ENCODE measurements at regions not wholly inside any gene's neighbourhood (a gene's known extent, or its start where the extent isn't known, plus 50 kb on each side); places are given as distances from the start of the nearest gene placed in this dataset.

- no peaks in the 10 kb centered on the region for H3K9me3 ChIP-seq
- TF ChIP-seq POLR2AphosphoS5 (IDR thresholded peaks at IDR 0.05) (no peak), POLR2A (IDR thresholded peaks at IDR 0.05) (no peak), EP300 (IDR thresholded peaks at IDR 0.05) (no peak), CTCF (IDR thresholded peaks at IDR 0.05) (no peak)
- H3K27me3 ChIP-seq: no peaks in the 10 kb centered on the region
- no peak for DNase-seq (ENCODE audit: low spot score in 2 of 2)
- WGBS: 79% methylated on average over 1 of the region's 1 CpG
- no peak overlapping the region for H3K27ac ChIP-seq
- H3K4me3 ChIP-seq: no peak overlapping the region
- peaks cover 7% of the 10 kb centered on the region for H3K4me1 ChIP-seq
- no peaks in the 10 kb centered on the region for H3K36me3 ChIP-seq
These were observed 235.7 kb upstream of the PWP1 start for GRCh38 chr12:107449891-107450290.

DNA sequence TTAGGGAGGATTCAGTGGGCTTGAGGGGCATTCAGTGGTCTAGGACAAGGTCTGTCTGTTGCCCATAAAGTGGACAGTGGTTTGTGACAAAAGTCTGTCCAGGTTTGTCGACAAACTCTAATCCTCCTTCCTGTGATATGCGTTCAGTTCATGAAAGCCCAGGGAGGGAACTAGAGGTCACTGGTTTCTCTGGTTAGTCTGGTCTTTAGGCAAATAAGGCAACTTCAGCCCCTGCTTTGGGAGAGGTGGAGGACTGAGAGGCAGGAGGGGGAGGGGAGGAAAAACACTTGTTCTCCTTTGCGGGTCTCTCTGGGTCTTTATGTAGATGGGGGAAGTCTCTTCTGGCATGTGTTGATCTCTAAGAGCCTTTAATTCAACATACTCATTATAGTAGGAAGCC, 235.1 kb upstream of the PWP1 start:
- 74% methylated on average over 3 of the region's 3 CpGs for WGBS

GRCh38 chr12:107451246-107451645, 234.4 kb upstream of the PWP1 start:
- Histone ChIP-seq H3K4me3 (no peak overlapping the region), H3K27me3 (no peaks in the 10 kb centered on the region), H3K9me3 (no peaks in the 10 kb centered on the region), H3K27ac (no peak overlapping the region), H3K36me3 (no peaks in the 10 kb centered on the region), H3K4me1 (peaks cover 7% of the 10 kb centered on the region)
- 91% methylated on average over 7 of the region's 7 CpGs for WGBS
- TF ChIP-seq POLR2A (IDR thresholded peaks at IDR 0.05) (no peak), POLR2AphosphoS5 (IDR thresholded peaks at IDR 0.05) (no peak), EP300 (IDR thresholded peaks at IDR 0.05) (no peak), CTCF (IDR thresholded peaks at IDR 0.05) (no peak)
- DNase-seq (ENCODE audit: low spot score in 2 of 2): no peak

More for the DNA sequence above, 235.1 kb upstream of the PWP1 start:
- H3K27me3 ChIP-seq: no peaks in the 10 kb centered on the region
- no peaks in the 10 kb centered on the region for H3K36me3 ChIP-seq
- H3K4me1 ChIP-seq: peaks cover 7% of the 10 kb centered on the region
- no peak overlapping the region for H3K27ac ChIP-seq
- TF ChIP-seq POLR2AphosphoS5 (IDR thresholded peaks at IDR 0.05) (no peak), POLR2A (IDR thresholded peaks at IDR 0.05) (no peak), EP300 (IDR thresholded peaks at IDR 0.05) (no peak), CTCF (IDR thresholded peaks at IDR 0.05) (no peak)
- DNase-seq (ENCODE audit: low spot score in 2 of 2): no peak
- no peaks in the 10 kb centered on the region for H3K9me3 ChIP-seq
- no peak overlapping the region for H3K4me3 ChIP-seq

DNA sequence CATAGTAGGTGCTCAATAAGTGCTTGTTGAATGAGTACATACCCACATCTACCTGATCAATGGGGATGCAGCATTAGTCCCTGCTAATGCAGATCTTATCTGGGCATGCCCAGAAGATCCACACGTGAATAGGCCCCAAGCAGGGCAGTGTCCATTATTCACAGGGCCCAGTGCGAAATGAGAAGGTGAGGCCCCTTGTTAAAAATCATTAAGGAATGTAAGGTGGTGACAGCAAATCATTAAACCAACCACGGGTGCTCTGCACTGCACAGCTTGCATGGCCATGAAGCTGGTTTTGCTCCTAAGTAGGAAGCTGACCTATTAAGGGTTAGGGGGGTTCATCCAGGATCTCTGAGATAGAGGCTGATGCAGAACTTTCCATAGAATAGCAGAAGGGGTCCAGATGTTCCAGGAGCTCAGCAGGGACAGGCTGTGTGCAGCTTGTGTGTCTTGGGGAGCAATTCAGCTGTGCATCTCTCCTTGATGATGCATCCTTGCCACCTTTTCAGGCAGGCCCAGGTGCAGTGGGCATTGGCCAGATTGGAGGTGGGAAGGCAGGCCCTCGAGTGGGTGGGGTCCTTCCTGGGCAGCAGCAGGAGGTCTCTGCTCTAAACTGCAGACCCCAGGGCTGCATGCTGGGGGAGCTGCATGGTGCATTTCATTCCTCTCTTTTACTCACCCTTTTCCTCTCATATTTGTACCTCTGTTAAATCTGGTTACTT, 231.3 kb upstream of the PWP1 start:
- no peaks in the 10 kb centered on the region for H3K36me3 ChIP-seq
- no peaks in the 10 kb centered on the region for H3K4me1 ChIP-seq
- 66% methylated on average over 4 of the region's 4 CpGs for WGBS
- TF ChIP-seq POLR2A (IDR thresholded peaks at IDR 0.05) (no peak), POLR2AphosphoS5 (IDR thresholded peaks at IDR 0.05) (no peak), CTCF (IDR thresholded peaks at IDR 0.05) (no peak), EP300 (IDR thresholded peaks at IDR 0.05) (no peak)
- no peak overlapping the region for H3K4me3 ChIP-seq
- no peak overlapping the region for H3K27ac ChIP-seq
- no peaks in the 10 kb centered on the region for H3K9me3 ChIP-seq
- no peaks in the 10 kb centered on the region for H3K27me3 ChIP-seq
- no peak for DNase-seq (ENCODE audit: low spot score in 2 of 2)

DNA sequence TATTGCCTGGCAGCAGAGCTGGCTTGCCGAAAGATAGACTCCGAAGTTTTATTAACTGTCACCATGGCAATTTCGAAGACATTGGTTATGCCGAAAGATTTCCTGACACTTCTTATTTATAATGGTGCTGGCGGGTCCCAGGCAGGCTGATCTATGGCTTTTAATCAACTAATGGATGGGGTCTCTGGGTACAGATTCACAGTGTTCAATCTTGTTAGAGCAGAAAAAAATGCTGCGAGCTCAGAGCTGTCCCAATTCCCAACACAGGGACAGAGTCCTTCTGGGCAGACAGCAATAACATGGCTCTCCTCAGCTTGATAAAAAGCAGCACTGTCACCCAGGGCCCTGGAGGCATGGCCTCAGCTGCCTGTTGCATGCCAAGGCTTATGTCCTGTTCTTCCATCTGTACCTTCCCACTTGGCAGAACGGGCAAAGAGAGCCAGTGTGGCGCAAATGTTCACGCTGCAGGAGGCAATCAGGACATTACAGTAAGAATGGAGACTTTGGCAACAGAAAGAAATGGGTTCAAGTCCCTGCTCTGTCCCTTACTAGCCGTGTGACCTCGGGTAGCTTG, 228.2 kb upstream of the PWP1 start:
- no peaks in the 10 kb centered on the region for H3K9me3 ChIP-seq
- H3K27me3 ChIP-seq: no peaks in the 10 kb centered on the region
- no peak for TF ChIP-seq POLR2AphosphoS5 (IDR thresholded peaks at IDR 0.05)
- no peak for TF ChIP-seq EP300 (IDR thresholded peaks at IDR 0.05)
- no peak for TF ChIP-seq POLR2A (IDR thresholded peaks at IDR 0.05)
- TF ChIP-seq CTCF (IDR thresholded peaks at IDR 0.05): no peak
- H3K4me1 ChIP-seq: no peaks in the 10 kb centered on the region
- no peak overlapping the region for H3K27ac ChIP-seq
- no peak for DNase-seq (ENCODE audit: low spot score in 2 of 2)
- H3K36me3 ChIP-seq: no peaks in the 10 kb centered on the region
- WGBS: 57% methylated on average over 11 of the region's 11 CpGs
- no peak overlapping the region for H3K4me3 ChIP-seq
